GM12878 (cell line): ENCODE measurements at regions not wholly inside any gene's neighbourhood (a gene's known extent, or its start where the extent isn't known, plus 50 kb on each side); places are given as distances from the start of the nearest gene placed in this dataset.

Source experiments
- ATF2 ChIP-seq: IDR thresholded peaks from 2 replicates; pipeline ENCODE4 v1.6.1; 2012; ENCODE audit warnings: low read length, inconsistent platforms
- CHD1 ChIP-seq: IDR thresholded peaks from 2 replicates; pipeline ENCODE4 v1.6.1; 2012; ENCODE audit warnings: low read depth, low read length, improper control_type of control experiment
- EZH2 ChIP-seq: IDR thresholded peaks from 2 replicates; pipeline ENCODE4 v1.6.1; 2012; ENCODE audit warnings: low read depth, mild to moderate bottlenecking, control low read depth, inconsistent platforms, low read length, borderline replicate concordance; ENCODE audit not compliant: control insufficient read depth
- KAT2A ChIP-seq: conservative IDR thresholded peaks from 2 replicates; pipeline ENCODE4 v1.6.1; 2011; ENCODE audit warnings: low read depth, low read length; ENCODE audit not compliant: control insufficient read depth
- MXI1 ChIP-seq: fragments of 150-350 bp; IDR thresholded peaks from 2 replicates; pipeline ENCODE4 v1.6.1; 2011; ENCODE audit warnings: low read depth, mild to moderate bottlenecking, inconsistent platforms, low read length, improper control_type of control experiment
- POLR2AphosphoS5 ChIP-seq: IDR thresholded peaks from 2 replicates; pipeline ENCODE4 v1.6.1; 2011; ENCODE audit warnings: mild to moderate bottlenecking, low read length, inconsistent platforms
- RAD21 ChIP-seq: IDR thresholded peaks from 2 replicates; pipeline ENCODE4 v1.6.1; 2011; ENCODE audit warnings: mild to moderate bottlenecking, low read depth, low read length, moderate library complexity; ENCODE audit not compliant: insufficient read depth
- RFX5 ChIP-seq: IDR thresholded peaks from 2 replicates; pipeline ENCODE4 v1.6.1; 2011; ENCODE audit warnings: low read depth, low read length, improper control_type of control experiment
- SIN3A ChIP-seq: IDR thresholded peaks from 2 replicates; pipeline ENCODE4 v1.6.1; 2012; ENCODE audit warnings: low read depth, low read length, improper control_type of control experiment
- ZBTB33 ChIP-seq: fragments of 450-650 bp; IDR thresholded peaks from 2 replicates; pipeline ENCODE4 v1.6.1; 2017; ENCODE audit warnings: mild to moderate bottlenecking
- TF ChIP-seq, protein P1 (sequence below): IDR thresholded peaks from 2 replicates; pipeline ENCODE4 v1.6.1; 2012; ENCODE audit warnings: mild to moderate bottlenecking, low read depth, low read length
- TF ChIP-seq, protein P2 (sequence below), 3 experiments: IDR thresholded peaks in 2 of 3; conservative IDR thresholded peaks in 1 of 3; 2 replicates each; pipeline ENCODE4 v1.5.1; 2011; ENCODE audit warnings: low read depth in 3 of 3, low read length in 3 of 3, mild to moderate bottlenecking in 3 of 3, control low read depth in 2 of 3, moderate library complexity in 2 of 3, inconsistent platforms in 1 of 3, mixed read lengths in 1 of 3; ENCODE audit not compliant: control insufficient read depth in 2 of 3, insufficient read depth in 1 of 3; ENCODE audit errors: extremely low read depth in 1 of 3

DNA sequence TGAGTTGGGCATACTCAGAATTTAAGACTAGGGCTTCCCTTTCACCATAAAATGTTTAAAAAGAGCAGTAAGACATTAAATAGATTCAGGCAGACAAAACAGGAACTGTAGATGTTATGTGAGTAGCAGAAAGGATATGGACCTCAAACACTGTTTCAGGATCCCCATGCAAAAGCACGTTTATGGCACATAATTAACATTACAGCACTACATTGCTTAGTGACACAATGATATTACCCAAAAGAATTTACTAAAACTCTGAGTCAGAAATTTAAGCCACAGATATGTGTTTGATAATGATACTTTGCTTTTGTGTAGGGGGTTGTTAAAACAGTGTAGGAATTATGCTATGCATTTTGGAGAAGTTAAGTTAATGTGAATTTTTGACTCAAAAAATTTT is 266.3 kb downstream of the PDGFC start:
- TF ChIP-seq, protein P1, sequence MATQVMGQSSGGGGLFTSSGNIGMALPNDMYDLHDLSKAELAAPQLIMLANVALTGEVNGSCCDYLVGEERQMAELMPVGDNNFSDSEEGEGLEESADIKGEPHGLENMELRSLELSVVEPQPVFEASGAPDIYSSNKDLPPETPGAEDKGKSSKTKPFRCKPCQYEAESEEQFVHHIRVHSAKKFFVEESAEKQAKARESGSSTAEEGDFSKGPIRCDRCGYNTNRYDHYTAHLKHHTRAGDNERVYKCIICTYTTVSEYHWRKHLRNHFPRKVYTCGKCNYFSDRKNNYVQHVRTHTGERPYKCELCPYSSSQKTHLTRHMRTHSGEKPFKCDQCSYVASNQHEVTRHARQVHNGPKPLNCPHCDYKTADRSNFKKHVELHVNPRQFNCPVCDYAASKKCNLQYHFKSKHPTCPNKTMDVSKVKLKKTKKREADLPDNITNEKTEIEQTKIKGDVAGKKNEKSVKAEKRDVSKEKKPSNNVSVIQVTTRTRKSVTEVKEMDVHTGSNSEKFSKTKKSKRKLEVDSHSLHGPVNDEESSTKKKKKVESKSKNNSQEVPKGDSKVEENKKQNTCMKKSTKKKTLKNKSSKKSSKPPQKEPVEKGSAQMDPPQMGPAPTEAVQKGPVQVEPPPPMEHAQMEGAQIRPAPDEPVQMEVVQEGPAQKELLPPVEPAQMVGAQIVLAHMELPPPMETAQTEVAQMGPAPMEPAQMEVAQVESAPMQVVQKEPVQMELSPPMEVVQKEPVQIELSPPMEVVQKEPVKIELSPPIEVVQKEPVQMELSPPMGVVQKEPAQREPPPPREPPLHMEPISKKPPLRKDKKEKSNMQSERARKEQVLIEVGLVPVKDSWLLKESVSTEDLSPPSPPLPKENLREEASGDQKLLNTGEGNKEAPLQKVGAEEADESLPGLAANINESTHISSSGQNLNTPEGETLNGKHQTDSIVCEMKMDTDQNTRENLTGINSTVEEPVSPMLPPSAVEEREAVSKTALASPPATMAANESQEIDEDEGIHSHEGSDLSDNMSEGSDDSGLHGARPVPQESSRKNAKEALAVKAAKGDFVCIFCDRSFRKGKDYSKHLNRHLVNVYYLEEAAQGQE: no peak
- TF ChIP-seq POLR2AphosphoS5 (no peak), CHD1 (no peak), EZH2 (no peak), ZBTB33 (no peak), SIN3A (no peak), RFX5 (no peak), ATF2 (no peak), RAD21 (no peak), KAT2A (no peak), MXI1 (no peak)
- TF ChIP-seq, protein P2, sequence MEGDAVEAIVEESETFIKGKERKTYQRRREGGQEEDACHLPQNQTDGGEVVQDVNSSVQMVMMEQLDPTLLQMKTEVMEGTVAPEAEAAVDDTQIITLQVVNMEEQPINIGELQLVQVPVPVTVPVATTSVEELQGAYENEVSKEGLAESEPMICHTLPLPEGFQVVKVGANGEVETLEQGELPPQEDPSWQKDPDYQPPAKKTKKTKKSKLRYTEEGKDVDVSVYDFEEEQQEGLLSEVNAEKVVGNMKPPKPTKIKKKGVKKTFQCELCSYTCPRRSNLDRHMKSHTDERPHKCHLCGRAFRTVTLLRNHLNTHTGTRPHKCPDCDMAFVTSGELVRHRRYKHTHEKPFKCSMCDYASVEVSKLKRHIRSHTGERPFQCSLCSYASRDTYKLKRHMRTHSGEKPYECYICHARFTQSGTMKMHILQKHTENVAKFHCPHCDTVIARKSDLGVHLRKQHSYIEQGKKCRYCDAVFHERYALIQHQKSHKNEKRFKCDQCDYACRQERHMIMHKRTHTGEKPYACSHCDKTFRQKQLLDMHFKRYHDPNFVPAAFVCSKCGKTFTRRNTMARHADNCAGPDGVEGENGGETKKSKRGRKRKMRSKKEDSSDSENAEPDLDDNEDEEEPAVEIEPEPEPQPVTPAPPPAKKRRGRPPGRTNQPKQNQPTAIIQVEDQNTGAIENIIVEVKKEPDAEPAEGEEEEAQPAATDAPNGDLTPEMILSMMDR (IDR thresholded peaks at IDR 0.05 in 2 of 3, conservative IDR thresholded peaks at IDR 0.05 in 1 of 3; ENCODE audit: control insufficient read depth in 2 of 3, extremely low read depth in 1 of 3, insufficient read depth in 1 of 3, low read depth in 3 of 3, low read length in 3 of 3): no peak
